Breast epithelium (tissue), 3 donors: ENCODE measurements at regions not wholly inside any gene's neighbourhood (a gene's known extent, or its start where the extent isn't known, plus 50 kb on each side); places are given as distances from the start of the nearest gene placed in this dataset.

ENCODE experiments used
- CTCF ChIP-seq, 3 donors: fragments of 450-650 bp; IDR thresholded peaks; one replicate each; pipeline ENCODE4 v1.5.1; 2016 to 2017; ENCODE audit warnings: antibody characterized with exemption in 3 of 3, mild to moderate bottlenecking in 3 of 3, moderate library complexity in 3 of 3
- POLR2AphosphoS5 ChIP-seq, 3 donors: sonication (generic); formaldehyde crosslinking; IDR thresholded peaks; one replicate each; pipeline ENCODE4 v1.6.1; 2017; ENCODE audit warnings: antibody characterized with exemption in 3 of 3

GRCh38 chr7:86961686-86962085 lies 97.8 kb downstream of the ELAPOR2 start:
- no peak for TF ChIP-seq CTCF (IDR thresholded peaks at IDR 0.05)
- TF ChIP-seq POLR2AphosphoS5 (IDR thresholded peaks at IDR 0.05) = no peak
